Iris pigment epithelial cell (primary cell): ENCODE measurements at regions not wholly inside any gene's neighbourhood (a gene's known extent, or its start where the extent isn't known, plus 50 kb on each side); places are given as distances from the start of the nearest gene placed in this dataset.
"Not testable (repeated sequence)": the region's sequence is repeated elsewhere in the genome, so short reads cannot be mapped to it uniquely, and the experiment has no call there.

ENCODE experiments used
- DNase-seq: peaks from one replicate; pipeline ENCODE4 v3.0.0-alpha.2; 2011; ENCODE audit warnings: low read depth

DNA sequence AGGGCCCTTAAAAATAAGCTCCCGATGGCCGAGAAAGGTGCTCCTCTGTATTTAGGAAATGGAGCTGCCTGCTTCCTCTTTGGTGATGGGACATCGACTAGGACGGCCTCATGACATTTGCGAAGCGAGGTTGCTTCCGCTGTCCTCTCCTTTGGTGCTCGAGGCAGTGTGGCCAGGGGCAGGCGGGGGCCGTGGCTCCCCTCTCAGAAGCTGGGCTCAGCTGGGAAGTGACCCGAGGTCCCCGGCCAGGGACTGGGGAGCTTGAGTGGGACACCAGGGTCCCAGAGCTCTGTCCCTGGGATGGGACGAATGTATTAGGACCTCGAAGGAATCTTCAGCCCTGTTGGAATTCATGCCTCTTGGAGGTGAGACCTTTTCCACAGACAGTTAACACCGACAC, 151.1 kb downstream of the CTTN start:
- DNase-seq, result no peak

DNA sequence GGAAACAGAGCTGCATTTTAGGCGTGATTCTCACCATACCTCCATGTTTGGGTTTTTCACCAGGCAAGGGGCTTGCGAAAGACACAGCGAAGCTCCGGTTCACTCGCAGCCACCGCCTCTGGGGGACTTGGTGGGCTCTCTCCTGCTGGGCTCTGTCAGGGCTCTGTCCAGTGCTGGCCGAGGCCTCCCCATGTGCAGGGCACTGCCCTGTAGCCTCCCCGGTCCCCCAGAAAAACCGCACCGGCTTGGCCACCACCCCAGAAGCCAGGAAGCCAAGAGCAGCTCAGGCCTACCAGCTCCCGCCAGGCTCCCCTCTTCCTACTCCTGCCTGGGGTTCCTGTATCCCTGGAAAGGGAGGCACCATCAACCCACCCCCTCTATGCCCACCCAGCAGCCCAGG, 151.5 kb downstream of the CTTN start:
- DNase-seq, result no peak

DNA sequence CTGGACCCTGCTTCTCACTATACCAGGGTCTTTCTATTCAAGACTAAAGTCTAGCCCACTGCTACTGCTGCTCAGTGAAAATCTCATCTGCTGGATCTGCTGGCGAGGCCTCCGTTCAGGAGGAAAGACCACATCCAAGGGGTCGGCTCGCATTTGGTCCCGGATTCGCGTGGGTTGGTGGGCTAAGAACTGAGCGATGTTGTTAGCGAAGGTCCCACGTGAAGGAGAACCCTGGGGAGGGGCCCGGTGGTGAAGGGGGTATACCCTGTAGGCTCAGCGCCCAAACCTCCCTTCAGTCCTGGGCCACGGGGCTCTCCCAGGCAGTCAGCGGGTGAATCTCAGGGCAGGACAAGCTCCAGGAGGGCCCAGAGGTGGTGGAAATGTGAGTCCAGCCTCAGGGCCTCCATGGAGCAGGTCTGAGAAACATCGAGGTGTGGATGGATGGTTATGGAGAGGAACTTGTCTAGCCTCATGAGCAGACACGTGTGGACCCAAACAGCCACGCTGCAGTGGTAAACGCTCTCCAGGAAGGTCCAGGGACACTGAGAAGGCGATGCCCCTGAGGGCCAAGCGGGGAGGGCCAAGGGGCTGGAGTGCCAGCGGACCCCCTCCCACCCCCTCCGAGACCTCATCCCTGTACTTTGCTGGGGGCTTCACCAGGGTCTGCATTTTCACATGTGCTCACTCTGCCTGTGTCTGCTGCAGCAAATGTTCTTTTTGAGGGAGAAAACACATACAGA, 152.3 kb downstream of the CTTN start:
- no peak for DNase-seq

DNA sequence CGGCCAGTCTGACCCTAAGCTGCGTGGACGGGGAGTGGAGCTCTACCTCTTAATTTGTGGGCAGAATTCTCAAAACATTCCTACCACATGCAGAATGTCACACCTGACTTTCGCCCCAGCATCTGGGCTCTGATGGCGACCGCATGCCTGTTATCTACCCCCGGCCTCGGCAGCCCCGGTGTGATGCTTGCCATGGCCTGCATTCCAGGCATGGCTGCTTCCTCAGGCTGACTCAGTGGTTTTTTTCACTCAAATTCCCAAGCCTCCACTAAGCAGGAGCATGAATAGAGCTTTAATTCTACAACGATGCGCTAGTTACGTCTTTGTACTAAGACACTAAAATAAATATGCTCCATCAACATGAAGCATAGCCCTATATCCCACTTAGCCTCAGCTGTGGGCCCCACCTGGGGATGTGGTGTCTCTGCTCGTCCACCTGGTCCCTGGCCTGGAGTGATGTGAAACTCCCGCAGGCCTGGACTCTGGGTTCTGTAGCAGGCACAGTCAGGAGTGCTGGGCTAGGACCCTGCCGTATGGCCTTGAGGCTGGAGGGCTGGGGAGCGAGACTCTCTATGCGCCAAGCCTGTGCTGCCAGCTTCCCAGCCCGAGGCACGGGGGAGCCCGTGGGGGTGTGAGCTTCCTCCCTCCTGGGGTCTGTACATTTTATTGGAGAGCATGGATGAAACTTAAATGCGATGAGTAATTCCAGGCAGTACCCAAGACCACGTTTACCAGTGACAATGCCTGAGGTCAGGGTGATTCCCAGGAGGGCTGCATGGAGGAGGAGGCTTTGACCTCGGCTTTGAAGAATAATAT, 153.2 kb downstream of the CTTN start:
- DNase-seq, result no peak

DNA sequence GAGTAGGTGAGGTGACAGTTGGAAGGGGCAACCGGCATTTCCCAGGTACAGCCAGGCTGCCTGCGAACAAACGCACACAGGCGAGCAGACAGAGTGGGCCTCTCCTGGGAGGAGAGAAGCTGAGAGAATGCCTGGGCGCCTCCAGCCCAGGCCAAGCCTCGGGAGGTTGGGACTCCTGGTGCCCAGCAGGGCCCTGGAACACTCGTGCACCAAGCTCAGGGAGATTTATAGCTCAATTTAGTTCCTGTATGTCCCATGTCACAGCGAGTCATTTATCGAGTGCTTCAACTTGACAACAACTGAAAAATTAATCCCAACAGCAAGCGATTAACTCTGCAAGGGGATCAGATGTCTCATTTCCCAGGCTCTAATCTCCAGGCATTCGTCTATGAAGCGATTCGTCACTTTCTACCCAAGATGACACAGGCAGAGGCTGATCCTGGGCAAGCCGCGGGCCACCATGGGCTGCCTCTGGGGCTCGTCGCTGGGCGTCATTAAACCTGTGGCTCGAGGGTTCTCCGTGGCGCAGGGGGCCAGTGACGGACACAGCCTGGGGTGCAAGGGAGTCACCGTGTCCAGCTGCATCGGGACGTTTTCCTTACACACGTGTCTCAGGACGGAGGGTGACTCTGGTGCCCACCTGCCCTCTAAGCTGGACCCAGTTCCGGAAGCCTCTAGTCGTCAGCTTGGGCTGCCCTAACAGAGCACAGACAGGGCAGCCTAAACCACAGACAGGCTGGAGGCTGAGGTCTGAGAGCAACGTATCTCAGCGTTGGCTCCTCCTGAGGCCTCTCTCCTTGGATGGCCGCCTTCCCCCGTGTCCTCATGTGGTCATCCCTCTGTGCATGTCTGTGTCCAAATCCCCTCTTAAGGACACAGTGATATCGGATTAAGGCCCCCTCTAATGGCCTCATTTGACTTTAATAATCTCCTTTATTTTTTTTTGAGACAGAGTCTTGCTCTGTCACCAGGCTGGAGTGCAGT, 154.1 kb downstream of the CTTN start:
- no peak for DNase-seq

DNA sequence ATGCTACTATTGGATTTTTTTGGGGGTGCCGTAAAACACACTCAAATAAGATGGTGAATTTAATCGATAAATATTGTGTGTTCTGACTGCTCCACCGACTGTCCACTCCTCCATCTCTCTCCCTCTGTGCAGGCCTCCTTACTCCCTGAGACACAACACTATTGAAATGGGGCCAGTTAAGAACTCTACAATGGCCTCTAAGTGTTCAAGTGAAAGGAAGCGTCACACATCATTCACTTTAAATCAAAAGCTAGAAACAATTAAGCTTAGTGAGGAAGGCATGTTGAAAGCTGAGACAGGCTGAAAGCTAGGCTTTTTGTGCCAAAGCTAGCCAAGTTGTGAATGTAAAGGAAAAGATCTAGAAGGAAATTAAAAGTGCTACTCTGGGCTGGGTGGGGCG, 156.7 kb downstream of the CTTN start:
- DNase-seq, result no peak

DNA sequence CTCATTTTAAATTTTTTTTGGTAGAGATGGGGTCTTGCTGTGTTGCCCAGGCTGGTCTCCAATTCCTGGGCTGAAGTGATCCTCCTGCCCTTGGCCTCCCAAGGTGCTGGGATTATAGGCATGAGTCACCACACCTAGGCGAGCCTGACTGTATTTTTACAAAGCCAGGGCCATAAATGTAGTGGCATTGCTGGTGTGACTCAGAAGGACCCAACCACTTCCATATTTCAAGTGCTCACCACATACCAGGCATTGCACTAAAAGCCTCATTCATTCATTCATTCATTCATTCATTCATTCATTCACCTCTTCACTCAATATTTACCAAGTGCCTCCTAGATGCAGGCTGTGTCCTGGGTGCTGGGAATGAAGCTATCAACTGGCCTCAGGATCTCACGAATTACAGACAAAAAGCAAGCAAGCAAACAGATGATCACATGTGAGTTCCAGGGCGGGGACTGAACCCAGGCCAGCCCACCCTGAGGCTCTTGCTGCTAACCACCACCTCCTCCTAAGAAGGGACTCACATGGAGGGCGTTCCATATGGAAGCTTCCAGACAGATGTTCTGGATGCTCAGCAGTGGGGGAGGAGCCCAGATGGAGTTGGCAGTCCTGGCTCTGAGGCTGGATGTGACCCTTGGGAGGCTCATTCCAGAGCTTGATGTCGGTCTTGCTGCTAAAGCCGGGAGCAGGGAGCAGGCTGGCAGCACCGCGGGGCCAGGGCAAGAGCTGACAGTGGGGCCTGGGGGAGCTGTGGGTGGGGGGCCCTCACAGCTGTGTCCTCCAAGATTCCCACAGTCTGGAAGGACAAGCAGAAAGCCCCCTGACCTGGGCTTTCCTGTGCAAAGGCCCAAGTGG, 158.8 kb downstream of the CTTN start:
- no peak for DNase-seq

DNA sequence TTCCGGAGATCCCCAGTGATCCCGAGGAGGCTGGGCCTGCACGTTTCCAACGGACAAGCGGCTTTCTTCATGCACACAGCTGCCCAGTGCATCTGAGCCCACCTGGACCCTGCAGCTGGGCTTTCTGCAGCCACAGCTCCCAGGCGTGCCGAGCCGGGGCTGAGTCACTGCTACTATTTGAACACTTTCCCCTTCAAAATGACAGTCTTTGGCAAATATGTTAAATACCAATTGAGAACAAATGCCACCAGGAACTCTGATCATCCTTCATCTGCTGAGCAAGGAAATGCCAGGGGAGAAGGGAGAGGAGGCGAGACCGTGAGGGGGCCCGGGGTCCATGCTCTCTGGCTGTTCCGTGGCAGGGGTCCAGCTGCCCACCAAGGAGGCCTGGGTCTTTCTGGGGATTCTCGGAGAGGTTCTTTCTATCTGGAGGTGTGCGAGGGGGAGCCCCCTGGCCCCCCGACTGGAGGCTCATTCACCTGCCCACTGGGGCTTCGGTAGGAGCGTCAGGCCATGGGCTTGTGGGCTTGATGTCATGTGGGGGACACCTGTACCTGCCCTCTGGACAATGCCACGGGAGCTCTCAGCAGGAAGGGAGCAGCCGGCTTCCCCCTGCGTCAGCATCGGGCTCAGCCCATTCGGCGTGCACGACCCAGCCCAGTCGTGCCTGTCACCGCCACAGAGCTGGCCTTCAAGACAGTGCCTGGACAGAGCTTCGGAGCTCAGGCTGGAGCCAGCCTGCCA, 159.6 kb downstream of the CTTN start:
- no peak for DNase-seq

DNA sequence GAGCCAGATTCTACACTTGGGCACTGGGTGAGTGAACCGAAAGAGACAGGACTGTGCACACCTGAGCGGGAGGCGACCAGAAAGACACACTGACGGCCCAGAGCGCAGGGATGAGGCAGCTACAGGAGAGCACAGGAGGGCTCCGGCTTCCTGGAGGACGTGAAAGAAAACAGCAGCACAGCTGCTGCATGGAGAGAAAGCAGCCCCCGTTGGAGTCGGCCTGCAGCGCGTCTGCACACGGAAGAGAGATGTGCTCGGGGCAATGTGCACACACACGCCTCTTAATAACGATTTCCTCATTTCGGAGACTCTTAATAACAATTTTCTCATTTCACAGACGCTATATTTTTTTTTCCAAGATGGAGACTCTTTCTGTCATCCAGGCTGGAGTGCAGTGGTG, 160.4 kb downstream of the CTTN start:
- no peak for DNase-seq

DNA sequence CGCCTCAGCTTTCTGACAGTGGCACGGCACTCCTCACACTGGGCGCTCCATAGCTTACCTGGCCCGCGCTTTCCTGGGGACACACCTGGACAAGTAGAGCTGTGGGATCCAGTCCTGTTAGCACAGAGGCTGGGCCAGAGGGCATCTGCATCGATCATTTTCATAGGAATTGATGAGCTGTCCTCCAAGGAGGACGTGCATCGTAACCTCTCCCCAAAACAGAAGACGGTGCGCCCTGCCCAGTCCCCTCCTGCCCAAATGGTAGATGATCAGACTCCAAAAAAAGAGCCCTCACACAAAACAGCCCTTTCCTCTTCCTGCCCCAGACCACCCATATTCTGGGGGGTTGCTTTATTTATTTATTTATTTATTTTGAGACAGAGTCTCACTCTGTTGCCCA, 161.2 kb downstream of the CTTN start:
- DNase-seq, result no peak

DNA sequence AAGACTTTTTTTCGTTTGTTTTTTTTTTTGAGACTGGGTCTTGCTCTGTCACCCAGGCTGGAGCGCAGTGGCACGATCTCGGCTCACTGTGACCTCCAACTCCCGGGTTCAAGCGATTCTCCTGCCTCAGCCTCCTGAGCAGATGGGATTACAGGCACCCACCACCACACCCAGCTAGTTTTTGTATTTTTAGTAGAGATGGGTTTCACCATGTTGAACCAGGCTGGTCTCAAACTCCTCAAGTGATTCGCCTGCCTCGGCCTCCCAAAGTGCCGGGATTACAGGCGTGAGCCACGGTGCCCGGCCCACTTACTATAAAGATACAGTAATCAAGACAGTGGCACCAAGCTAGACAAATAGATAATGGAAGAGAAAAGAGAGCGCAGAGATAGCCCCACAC, 162.3 kb downstream of the CTTN start:
- DNase-seq, result not testable (repeated sequence)

DNA sequence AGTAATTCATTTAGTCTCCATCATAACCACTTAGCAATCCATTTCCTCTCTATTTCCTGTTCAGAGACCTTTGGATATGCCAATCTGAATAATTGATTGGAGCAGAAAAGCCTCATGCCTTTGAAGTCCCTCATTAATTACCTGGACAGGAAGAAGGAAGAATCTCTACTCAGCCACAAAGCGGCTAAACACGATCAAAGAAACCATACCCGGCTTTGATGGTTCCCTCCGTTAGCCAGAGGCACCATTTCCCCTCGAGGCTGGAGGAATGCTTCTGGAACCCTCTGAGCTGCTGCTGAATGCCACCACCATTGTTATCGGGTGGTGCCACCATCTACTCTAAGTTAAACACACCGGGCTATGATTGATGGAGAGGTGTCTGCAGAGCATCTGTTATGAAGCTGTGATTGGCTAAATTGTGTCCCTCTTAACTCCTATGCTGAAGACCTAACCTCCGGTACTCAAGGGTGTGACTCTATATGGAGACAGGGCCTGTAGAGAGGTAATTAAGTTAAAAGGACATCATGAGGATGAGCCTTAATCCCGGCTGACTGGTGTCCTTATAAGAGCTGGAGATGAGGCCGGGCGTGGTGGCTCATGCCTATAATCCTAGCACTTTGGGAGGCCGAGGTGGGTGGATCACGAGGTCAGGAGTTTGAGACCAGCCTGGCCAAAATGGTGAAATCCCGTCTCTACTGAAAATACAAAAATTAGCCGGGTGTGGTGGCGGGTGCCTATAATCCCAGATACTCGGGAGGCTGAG, 168.6 kb downstream of the CTTN start:
- DNase-seq, result no peak

DNA sequence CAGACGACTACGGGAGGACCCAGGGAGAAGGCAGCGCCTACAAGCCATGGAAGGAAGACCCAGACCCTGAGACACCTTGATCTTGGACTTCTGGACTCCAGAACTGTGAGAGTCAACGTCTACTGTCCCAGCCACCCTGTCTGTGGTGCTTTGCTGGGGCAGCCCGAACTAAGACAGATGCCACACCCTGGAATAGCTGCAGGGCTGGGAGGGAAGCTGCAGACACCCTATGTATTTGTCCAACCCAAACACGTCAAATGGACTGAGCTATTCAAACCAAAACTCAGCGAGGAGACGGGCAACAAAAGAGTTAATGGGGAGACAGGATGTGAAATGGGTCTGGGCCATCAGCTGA, 169.3 kb downstream of the CTTN start:
- DNase-seq, result no peak

DNA sequence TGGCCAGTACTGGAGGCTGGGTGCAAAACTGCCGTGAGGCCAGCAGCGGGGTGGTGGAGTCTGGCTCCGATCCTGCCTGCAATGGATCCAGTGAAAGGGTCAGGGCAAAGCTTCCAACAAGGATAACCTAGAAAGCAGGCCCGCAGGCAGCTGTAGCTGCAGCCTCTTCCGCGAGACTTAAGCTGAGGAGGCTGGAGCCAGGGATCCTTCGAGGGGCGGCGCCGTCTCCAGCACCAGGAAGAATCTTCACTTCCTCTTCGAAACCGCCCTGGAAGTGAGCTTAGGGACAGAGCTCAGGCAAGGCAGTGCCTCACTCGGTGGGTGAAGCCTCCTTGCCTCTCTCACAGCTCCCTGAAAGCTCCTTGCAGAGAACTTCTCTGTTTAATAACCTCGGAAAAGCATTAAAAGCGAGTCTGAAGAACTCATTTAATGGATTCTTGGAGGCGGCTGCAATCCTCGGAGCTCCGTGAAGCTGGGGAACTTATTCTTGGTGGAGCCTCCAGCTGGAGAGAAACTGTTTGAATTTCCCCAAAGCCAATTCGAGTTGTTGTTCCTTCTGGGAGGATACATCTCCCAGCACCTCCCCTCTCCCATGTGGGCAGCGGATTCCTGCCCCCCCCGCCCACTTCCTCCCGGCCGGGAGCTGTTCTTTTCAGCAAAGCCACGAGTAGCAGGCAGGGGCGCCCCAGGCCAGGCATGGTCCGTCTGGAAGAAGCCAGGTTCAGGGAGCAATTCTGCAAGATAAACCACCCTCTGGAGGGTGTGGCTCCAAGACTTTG, 169.9 kb downstream of the CTTN start:
- DNase-seq, result peak; percentile 44

DNA sequence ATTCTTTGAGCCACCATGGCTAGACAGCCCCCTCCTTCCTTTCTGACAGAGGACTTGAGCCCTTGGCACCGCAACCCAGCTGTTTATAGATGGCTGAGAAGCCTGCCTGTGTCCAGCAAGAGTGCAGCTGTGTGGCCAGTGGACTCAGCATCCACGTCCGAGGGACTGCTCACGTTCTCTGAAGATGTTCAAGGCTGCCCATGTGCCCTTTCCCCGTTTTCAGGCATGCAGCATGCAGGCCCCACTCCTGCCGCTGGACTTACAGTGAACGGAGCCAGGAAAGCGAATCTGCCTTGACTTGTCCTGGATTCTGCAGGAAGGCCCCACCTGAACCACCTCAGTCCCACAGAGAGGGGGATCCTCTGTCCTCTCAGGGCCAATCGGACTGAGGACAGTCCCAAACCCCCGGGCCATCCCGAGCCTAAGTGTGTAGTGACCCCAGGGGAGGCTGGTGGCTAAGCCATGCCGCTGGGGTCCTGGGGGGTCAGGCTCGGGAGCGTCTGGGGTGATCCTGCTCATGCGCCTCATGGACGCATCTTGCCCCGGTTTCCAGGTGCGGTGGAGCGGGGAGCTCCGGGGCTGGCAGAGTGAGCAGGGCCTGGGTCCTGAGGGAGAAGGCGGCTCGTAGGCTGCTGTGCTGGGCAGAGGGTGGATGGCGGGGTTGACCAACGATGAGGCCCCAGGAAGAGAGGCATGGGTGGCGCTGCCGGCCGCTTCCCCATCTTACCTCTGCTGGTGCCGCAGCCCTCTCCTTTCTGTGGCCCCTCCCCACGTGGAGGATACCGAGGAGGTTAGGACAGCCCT, 170.7 kb downstream of the CTTN start:
- DNase-seq, result no peak

DNA sequence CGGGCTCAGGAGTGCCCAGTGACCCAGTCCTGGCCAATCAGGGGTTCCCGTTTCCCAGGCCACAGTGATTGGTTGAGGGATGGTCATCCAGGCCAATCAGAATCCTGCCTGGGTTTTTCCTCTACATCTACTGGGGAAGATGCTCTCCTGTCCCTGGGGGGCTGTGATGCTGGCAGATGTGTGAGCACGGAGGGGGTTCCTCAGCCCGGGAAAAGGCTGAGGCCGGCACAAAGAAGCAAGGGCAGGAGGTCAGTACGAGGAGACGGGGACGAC, 171.2 kb downstream of the CTTN start:
- no peak for DNase-seq

DNA sequence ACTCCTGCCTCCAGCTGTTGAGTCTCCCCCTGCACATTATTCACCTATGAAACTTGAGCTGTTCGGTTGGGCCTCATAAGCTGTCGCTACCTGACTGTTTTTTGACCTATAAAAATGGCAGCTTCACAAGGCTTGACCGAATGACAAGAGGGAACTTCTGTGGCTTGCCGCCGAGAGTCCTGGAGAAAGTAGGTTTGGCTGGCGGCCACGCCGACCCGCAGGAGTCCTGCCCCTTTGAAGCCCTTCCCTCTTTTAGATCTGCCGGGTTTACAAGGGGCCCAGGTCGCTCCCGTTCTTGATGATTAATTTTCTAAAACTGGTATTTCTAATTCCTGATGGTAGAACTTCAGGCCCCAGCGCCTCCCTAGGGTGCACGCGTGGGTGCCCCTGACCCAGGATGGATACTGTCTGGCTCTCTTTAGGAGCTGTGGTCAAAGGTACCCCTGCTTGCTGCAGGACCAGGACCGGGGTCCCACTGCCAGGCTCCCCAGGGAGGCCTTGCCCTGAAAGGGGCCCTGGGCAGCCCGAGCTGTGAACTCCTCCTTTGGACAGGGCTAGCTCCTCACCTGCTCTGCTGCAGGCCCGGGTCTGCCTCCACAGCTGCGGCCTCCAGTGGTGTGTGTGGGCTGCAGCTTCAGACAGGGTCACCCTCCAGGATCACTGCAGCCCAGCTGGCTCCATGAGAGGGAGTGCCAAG, 171.8 kb downstream of the CTTN start:
- DNase-seq, result no peak
